Fibroblast of gingiva (primary cell): ENCODE measurements at regions not wholly inside any gene's neighbourhood (a gene's known extent, or its start where the extent isn't known, plus 50 kb on each side); places are given as distances from the start of the nearest gene placed in this dataset.
"Not testable (repeated sequence)": the region's sequence is repeated elsewhere in the genome, so short reads cannot be mapped to it uniquely, and the experiment has no call there.

Source experiments
- DNase-seq: peaks from one replicate; pipeline ENCODE4 v3.0.0-alpha.2; 2011; ENCODE audit warnings: low read depth

- DNase-seq = no peak
These were observed 425.9 kb downstream of the EPHA3 start for GRCh38 chr3:89533275-89533674.

- DNase-seq = not testable (repeated sequence)
These were observed 447.2 kb downstream of the EPHA3 start for GRCh38 chr3:89554587-89554986.

- DNase-seq = no peak
These were observed 451.3 kb downstream of the EPHA3 start for GRCh38 chr3:89558711-89559110.

- DNase-seq = peak; percentile 20
These were observed 453.1 kb downstream of the EPHA3 start for GRCh38 chr3:89560568-89560967.

GRCh38 chr3:89562373-89562772 lies 455.0 kb downstream of the EPHA3 start:
- peak; percentile 14 for DNase-seq

- no peak for DNase-seq
These were observed 457.7 kb downstream of the EPHA3 start for GRCh38 chr3:89565098-89565497.

GRCh38 chr3:89570465-89570864 lies 463.0 kb downstream of the EPHA3 start:
- no peak for DNase-seq

- DNase-seq = no peak
These were observed 463.9 kb downstream of the EPHA3 start for GRCh38 chr3:89571298-89571697.

- DNase-seq = no peak
These were observed 464.3 kb downstream of the EPHA3 start for GRCh38 chr3:89571707-89572106.

- peak; percentile 36 for DNase-seq
These were observed 464.8 kb downstream of the EPHA3 start for GRCh38 chr3:89572261-89572660.

- DNase-seq = no peak
These were observed 469.0 kb downstream of the EPHA3 start for GRCh38 chr3:89576417-89576816.

- DNase-seq = no peak
These were observed 470.5 kb downstream of the EPHA3 start for GRCh38 chr3:89577637-89578530.

GRCh38 chr3:89580859-89581258 lies 473.4 kb downstream of the EPHA3 start:
- no peak for DNase-seq

GRCh38 chr3:89584398-89584797 lies 477.0 kb downstream of the EPHA3 start:
- DNase-seq = no peak

- DNase-seq = no peak
These were observed 478.8 kb downstream of the EPHA3 start for GRCh38 chr3:89586256-89586655.

GRCh38 chr3:89586676-89587075 lies 479.3 kb downstream of the EPHA3 start:
- no peak for DNase-seq

GRCh38 chr3:89606151-89606550 lies 498.7 kb downstream of the EPHA3 start:
- DNase-seq = no peak

GRCh38 chr3:89612027-89612426 lies 504.6 kb downstream of the EPHA3 start:
- DNase-seq = no peak

GRCh38 chr3:89613241-89613640 lies 505.8 kb downstream of the EPHA3 start:
- DNase-seq = no peak

- peak; percentile 80 for DNase-seq
These were observed 510.3 kb downstream of the EPHA3 start for GRCh38 chr3:89617706-89618105.

- DNase-seq = no peak
These were observed 511.8 kb downstream of the EPHA3 start for GRCh38 chr3:89619263-89619662.

- no peak for DNase-seq
These were observed 514.8 kb downstream of the EPHA3 start for GRCh38 chr3:89622063-89622700.

GRCh38 chr3:89624494-89624893 lies 517.1 kb downstream of the EPHA3 start:
- DNase-seq = no peak
